GM20000 (cell line): ENCODE measurements at regions not wholly inside any gene's neighbourhood (a gene's known extent, or its start where the extent isn't known, plus 50 kb on each side); places are given as distances from the start of the nearest gene placed in this dataset.

Experiments
- DNase-seq: peaks from one replicate; pipeline ENCODE4 v3.0.0; 2012; ENCODE audit warnings: low spot score
- CTCF ChIP-seq: IDR thresholded peaks from 2 replicates; pipeline ENCODE4 v1.5.1; 2012; ENCODE audit warnings: mild to moderate bottlenecking, control low read depth; ENCODE audit errors: extremely low read depth, missing control alignments

GRCh38 chr10:121131426-121132265, 280.5 kb downstream of the WDR11 start:
- no peak for DNase-seq
- no peak for TF ChIP-seq CTCF

DNA sequence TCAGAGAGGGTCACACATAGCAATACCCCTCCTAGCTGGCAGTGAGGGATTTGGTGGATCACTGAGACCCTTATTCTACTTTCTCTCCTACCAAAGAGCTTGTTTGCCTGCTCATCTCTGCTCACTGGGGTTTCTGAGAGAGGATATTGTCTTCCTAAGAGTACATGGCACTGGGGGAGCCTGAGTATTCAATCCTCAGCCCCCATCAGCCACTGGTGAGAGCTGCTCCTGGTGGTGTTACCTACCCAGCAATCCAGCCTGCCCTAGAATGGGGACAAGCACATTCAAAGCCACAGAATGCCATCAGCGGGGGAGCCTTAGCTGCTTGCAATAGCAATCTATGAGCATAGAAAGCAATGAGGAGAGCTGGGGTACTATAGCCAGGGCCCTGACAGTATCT, 281.1 kb downstream of the WDR11 start:
- no peak for TF ChIP-seq CTCF
- no peak for DNase-seq

DNA sequence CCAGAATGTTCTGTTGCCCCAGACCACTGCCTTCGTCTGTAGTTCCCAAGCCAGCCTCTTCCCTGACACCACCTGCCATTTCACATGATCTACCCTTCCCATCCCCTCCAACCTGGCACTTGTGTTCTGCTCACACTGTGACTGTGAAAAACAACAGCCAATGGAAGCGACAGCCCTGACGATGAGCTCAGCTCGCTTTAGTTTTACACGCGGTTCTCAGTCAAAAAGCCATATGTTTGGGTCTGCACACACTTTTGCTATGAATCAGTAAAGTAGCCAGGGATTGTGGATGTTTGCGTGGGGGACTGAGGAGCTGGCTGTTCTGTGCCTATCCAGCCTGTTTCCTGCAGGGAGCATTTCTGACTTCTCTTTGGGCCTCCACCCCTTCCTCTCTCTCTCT, 282.7 kb downstream of the WDR11 start:
- no peak for DNase-seq
- no peak for TF ChIP-seq CTCF

- TF ChIP-seq CTCF: no peak
- DNase-seq: no peak
Measured at GRCh38 chr10:121134711-121135110, 283.5 kb downstream of the WDR11 start.

GRCh38 chr10:121135512-121135911, 284.4 kb downstream of the WDR11 start:
- no peak for DNase-seq
- TF ChIP-seq CTCF: no peak

- no peak for TF ChIP-seq CTCF
- no peak for DNase-seq
Measured at GRCh38 chr10:121137533-121137932, 286.4 kb downstream of the WDR11 start.

DNA sequence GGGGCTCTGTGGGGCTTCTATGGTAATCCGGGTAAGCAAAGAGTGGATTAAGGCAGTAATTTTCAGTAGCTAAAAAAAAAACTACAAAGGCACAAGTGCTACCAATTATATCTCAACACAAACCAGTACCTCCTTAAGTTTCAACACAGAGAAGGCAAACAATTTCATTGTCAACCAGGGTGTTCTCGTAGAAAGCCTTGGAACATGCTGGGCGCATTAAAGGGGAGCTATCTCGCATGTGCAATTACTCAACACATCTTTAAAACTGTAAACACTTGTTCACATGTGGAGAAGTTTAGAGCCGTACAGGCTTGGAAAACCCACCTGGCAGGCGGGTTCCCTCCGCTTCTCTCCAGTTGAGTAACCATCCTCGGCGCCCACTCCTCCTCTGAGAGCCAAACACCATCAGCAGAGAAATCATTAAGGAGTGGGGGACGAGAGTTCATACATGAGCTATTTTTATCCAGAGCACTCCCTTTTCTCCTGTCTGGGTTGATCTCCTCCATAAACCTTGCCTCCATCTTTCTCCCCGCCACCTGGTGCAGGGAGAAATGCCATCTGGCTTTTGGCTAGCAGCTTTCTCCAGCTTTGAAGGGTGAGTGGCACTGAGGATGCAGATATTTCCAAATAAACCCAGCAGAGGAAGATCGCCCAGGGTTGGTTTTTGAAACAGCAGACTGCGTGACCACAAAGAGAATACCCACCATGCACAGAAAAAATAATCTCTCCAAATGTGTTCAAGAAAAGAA, 287.1 kb downstream of the WDR11 start:
- TF ChIP-seq CTCF: no peak
- DNase-seq: no peak
